ENCODE measurements at regions not wholly inside any gene's neighbourhood (a gene's known extent, or its start where the extent isn't known, plus 50 kb on each side); places are given as distances from the start of the nearest gene placed in this dataset.

DNA sequence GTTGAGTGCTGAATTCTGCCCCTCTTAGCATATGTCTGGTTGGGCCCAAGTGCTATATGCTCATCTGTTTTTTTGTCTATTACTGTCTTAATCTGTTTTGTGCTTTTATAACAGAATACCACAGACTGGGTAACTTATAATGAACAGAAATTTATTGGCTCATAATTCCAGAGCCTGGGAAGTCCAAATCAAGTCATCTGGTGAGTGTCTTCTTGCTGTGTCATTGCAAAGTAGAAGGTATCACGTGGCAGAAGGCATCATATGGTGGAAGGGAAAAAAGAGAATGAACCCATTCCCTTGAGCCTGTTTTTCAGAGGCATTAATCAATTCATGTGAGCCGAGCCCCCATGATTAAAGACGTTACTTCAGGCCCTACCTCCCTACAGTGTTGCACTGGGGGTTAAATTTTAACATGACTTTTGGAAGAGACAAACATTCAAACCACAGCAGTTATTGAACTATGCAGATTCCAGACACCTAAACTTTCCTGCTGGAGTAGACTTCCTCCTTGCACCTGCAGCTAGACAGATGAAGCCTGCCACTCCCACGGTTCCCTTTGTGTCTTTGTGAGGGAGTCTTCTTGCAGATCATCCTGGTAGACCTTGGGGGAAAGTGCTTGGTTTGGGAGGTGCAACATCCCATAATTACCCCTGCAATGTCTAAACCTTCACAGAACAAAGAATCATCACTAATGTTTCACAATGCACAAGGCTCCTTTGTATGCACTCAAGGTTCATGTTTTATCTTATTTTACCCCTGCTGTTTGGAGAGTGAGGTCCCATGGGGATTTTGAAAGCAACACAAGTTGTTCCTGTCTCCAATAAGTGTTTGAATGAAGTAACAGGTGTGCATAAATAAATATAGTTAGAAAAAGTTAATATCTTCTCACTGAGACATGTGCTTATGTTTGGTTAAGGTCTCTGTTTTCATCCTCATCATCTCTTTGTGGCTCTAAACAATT, 64.7 kb upstream of the XCR1 start:
- H3K14ac ChIP-seq (ENCODE audit: insufficient read depth, low read length), result no peak overlapping the region
- no peak overlapping the region for H2AK5ac ChIP-seq (ENCODE audit: insufficient read length, low read length)
- H2BK120ac ChIP-seq (ENCODE audit: low read depth, low read length, poor library complexity, severe bottlenecking), result no peak overlapping the region
- no peak overlapping the region for H4K91ac ChIP-seq (ENCODE audit: insufficient read length, low read depth, low read length)
- WGBS (ENCODE audit: extremely low coverage, insufficient read length, low lambda C conversion rate), result no CpG with 5 or more reads among the region's 4 CpGs
- H4K5ac ChIP-seq (ENCODE audit: insufficient read length, low read depth, low read length), result no peak overlapping the region
- H3K9me3 Mint-ChIP-seq, result peaks cover 0 to 4% of the 10 kb centered on the region in 2 experiments; a peak in 1 of 5 replicates
- H3K4me1 ChIP-seq (ENCODE audit: insufficient read depth, low read length), result no peaks in the 10 kb centered on the region
- H3K23me2 ChIP-seq (ENCODE audit: insufficient read length, low read depth, low read length, poor library complexity, severe bottlenecking), result no peaks in the 10 kb centered on the region
- H3K36me3 Mint-ChIP-seq (ENCODE audit: insufficient read depth in 1 of 3, low read depth in 3 of 3), result no peaks in the 10 kb centered on the region
- no peaks in the 10 kb centered on the region for H3K79me1 ChIP-seq (ENCODE audit: insufficient read depth, low read depth, low read length, poor library complexity, severe bottlenecking)
- peaks cover 2% of the 10 kb centered on the region; the same call in 1 of the 2 replicates for H3K27me3 Mint-ChIP-seq (ENCODE audit: low read depth)
- H3K9ac ChIP-seq (ENCODE audit: extremely low read depth, insufficient read length, low read length), result no peak overlapping the region
- no peak overlapping the region for H2BK12ac ChIP-seq (ENCODE audit: insufficient read length, low read depth, low read length)
- H2BK15ac ChIP-seq (ENCODE audit: low read depth, low read length), result no peak overlapping the region
- H3K4me3 Mint-ChIP-seq, result no peak overlapping the region
- H3K27ac ChIP-seq (ENCODE audit: insufficient read length, low read depth, low read length), result no peak overlapping the region
- H3T11ph ChIP-seq (ENCODE audit: low read length), result no peak overlapping the region
- no peak overlapping the region for H3K4me2 ChIP-seq (ENCODE audit: insufficient read depth, insufficient read length, low read length)
- H3K27ac Mint-ChIP-seq, result no peak overlapping the region
- TF ChIP-seq, protein P1, sequence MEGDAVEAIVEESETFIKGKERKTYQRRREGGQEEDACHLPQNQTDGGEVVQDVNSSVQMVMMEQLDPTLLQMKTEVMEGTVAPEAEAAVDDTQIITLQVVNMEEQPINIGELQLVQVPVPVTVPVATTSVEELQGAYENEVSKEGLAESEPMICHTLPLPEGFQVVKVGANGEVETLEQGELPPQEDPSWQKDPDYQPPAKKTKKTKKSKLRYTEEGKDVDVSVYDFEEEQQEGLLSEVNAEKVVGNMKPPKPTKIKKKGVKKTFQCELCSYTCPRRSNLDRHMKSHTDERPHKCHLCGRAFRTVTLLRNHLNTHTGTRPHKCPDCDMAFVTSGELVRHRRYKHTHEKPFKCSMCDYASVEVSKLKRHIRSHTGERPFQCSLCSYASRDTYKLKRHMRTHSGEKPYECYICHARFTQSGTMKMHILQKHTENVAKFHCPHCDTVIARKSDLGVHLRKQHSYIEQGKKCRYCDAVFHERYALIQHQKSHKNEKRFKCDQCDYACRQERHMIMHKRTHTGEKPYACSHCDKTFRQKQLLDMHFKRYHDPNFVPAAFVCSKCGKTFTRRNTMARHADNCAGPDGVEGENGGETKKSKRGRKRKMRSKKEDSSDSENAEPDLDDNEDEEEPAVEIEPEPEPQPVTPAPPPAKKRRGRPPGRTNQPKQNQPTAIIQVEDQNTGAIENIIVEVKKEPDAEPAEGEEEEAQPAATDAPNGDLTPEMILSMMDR (conservative IDR thresholded peaks at IDR 0.05), result no peak
- no peaks in the 10 kb centered on the region for H3K27me3 ChIP-seq (ENCODE audit: insufficient read depth, low read length)
- no peak for DNase-seq
- H3K79me2 ChIP-seq (ENCODE audit: insufficient read depth, low read length), result no peaks in the 10 kb centered on the region
- H4K8ac ChIP-seq (replicated peaks; ENCODE audit: insufficient read length, low read depth, low read length), result no peak overlapping the region
- no peaks in the 10 kb centered on the region for H4K20me1 ChIP-seq (ENCODE audit: control insufficient read depth, insufficient read depth, insufficient read length)
- H3K18ac ChIP-seq (ENCODE audit: insufficient read length, low read depth, low read length), result no peak overlapping the region
- H3K23ac ChIP-seq (ENCODE audit: insufficient read length, low read depth, low read length), result no peak overlapping the region
- no peak overlapping the region for H3K56ac ChIP-seq (ENCODE audit: insufficient read length, low read depth, low read length)
- H2BK20ac ChIP-seq (ENCODE audit: low read depth, low read length, poor library complexity, severe bottlenecking), result no peak overlapping the region
- H2AFZ ChIP-seq (ENCODE audit: low read length), result no peak overlapping the region
- H3K4me1 Mint-ChIP-seq, result no peaks in the 10 kb centered on the region
- no peaks in the 10 kb centered on the region for H3K9me3 ChIP-seq (ENCODE audit: control insufficient read depth, low read depth, low read length)
- H3K4ac ChIP-seq (ENCODE audit: low read depth, low read length), result no peak overlapping the region
- no peak overlapping the region for H2BK5ac ChIP-seq (ENCODE audit: insufficient read length, low read length)

Data from H9 (cell line).